H1 (cell line): ENCODE measurements at regions not wholly inside any gene's neighbourhood (a gene's known extent, or its start where the extent isn't known, plus 50 kb on each side); places are given as distances from the start of the nearest gene placed in this dataset.

Source experiments
- HDAC6 ChIP-seq: IDR thresholded peaks from one replicate; pipeline ENCODE4 v1.7.1; 2012; ENCODE audit warnings: low read depth, mild to moderate bottlenecking, inconsistent platforms, low read length, moderate library complexity
- SRF ChIP-seq: IDR thresholded peaks from 2 replicates; pipeline ENCODE4 v1.6.1; 2011; ENCODE audit warnings: mild to moderate bottlenecking, low read depth, low read length, moderate library complexity
- TF ChIP-seq, protein P1 (sequence below): IDR thresholded peaks from 2 replicates; pipeline ENCODE4 v1.6.1; 2012; ENCODE audit warnings: inconsistent platforms
- TF ChIP-seq, protein P2 (sequence below): IDR thresholded peaks from 2 replicates; pipeline ENCODE4 v1.6.1; 2012; ENCODE audit warnings: low read length, inconsistent platforms

DNA sequence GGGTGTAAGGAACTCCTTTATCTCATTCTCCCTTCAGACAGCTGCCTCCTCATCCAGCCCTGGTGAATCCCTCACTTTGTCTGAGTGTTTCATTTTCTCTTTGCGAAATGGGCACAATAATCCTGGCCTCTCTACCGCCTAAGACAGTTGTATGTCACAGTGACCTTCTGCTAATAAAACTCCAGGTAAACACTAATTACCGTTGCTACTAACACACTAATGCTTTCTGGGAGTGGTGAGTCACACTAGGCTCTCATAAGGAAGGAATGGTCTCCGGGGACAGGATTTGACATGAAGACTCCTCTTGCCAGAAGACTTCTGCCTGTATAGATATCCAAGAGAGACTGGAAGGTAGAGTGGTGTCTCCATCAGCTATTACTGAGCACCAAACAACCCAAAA, 71.7 kb upstream of the SNRK start (continued):
- TF ChIP-seq HDAC6 (no peak), SRF (no peak)
- TF ChIP-seq, protein P1, sequence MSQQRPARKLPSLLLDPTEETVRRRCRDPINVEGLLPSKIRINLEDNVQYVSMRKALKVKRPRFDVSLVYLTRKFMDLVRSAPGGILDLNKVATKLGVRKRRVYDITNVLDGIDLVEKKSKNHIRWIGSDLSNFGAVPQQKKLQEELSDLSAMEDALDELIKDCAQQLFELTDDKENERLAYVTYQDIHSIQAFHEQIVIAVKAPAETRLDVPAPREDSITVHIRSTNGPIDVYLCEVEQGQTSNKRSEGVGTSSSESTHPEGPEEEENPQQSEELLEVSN, result no peak
- TF ChIP-seq, protein P2, sequence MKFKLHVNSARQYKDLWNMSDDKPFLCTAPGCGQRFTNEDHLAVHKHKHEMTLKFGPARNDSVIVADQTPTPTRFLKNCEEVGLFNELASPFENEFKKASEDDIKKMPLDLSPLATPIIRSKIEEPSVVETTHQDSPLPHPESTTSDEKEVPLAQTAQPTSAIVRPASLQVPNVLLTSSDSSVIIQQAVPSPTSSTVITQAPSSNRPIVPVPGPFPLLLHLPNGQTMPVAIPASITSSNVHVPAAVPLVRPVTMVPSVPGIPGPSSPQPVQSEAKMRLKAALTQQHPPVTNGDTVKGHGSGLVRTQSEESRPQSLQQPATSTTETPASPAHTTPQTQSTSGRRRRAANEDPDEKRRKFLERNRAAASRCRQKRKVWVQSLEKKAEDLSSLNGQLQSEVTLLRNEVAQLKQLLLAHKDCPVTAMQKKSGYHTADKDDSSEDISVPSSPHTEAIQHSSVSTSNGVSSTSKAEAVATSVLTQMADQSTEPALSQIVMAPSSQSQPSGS, result no peak
